Astrocyte (in vitro differentiated cells and primary cell): ENCODE measurements at regions not wholly inside any gene's neighbourhood (a gene's known extent, or its start where the extent isn't known, plus 50 kb on each side); places are given as distances from the start of the nearest gene placed in this dataset.

Source experiments
- DNase-seq: peaks from one replicate; pipeline ENCODE4 v3.0.0-alpha.2; 2010; ENCODE audit warnings: low read depth
- FAIRE-seq: peaks from 2 replicates; lab custom pipeline; 2011; peaks lifted over from hg19 to GRCh38; lab: Jason Lieb, UNC
- H2AFZ ChIP-seq: 2 replicates; pipeline ENCODE4 v1.6.0; 2012; ENCODE audit warnings: low read depth, low read length, inconsistent platforms
- H3K27ac ChIP-seq: 2 replicates; pipeline ENCODE4 v1.5.1; 2011; ENCODE audit warnings: low read depth, low read length, inconsistent platforms
- H3K27me3 ChIP-seq: 2 replicates; pipeline ENCODE4 v1.6.0; 2011; ENCODE audit warnings: low read length, inconsistent platforms; ENCODE audit not compliant: insufficient read depth
- H3K36me3 ChIP-seq: 2 replicates; pipeline ENCODE4 v1.5.1; 2011; ENCODE audit warnings: low read length, inconsistent platforms; ENCODE audit not compliant: insufficient read depth
- H3K4me1 ChIP-seq: 2 replicates; pipeline ENCODE4 v1.5.1; 2011; ENCODE audit warnings: low read length, inconsistent platforms; ENCODE audit not compliant: insufficient read depth
- H3K4me2 ChIP-seq: 2 replicates; pipeline ENCODE4 v1.6.0; 2012; ENCODE audit warnings: low read length, inconsistent platforms
- H3K4me3 ChIP-seq: 2 replicates; pipeline ENCODE4 v1.5.1; 2011; ENCODE audit warnings: low read depth, mild to moderate bottlenecking, low read length, inconsistent platforms; ENCODE audit not compliant: insufficient read depth
- H3K79me2 ChIP-seq: 2 replicates; pipeline ENCODE4 v1.6.0; 2012; ENCODE audit warnings: mild to moderate bottlenecking, low read length, inconsistent platforms; ENCODE audit not compliant: insufficient read depth
- H3K9ac ChIP-seq: 2 replicates; pipeline ENCODE4 v1.6.0; 2012; ENCODE audit warnings: mild to moderate bottlenecking, low read length, inconsistent platforms
- H3K9me3 ChIP-seq: 2 replicates; pipeline ENCODE4 v1.5.1; 2012; ENCODE audit warnings: low read depth, mild to moderate bottlenecking, low read length, inconsistent platforms; ENCODE audit not compliant: insufficient read depth
- H4K20me1 ChIP-seq: 2 replicates; pipeline ENCODE4 v1.6.0; 2012; ENCODE audit warnings: low read length, inconsistent platforms; ENCODE audit not compliant: insufficient read depth
- H3K27ac Mint-ChIP-seq: one replicate; pipeline ENCODE4 v1.8.0; 2021; ENCODE audit warnings: mild to moderate bottlenecking, mixed read lengths; ENCODE audit not compliant: unreplicated experiment
- H3K27me3 Mint-ChIP-seq: one replicate; pipeline ENCODE4 v1.8.0; 2021; ENCODE audit warnings: low read depth, mixed read lengths; ENCODE audit not compliant: unreplicated experiment
- H3K36me3 Mint-ChIP-seq: one replicate; pipeline ENCODE4 v1.8.0; 2021; ENCODE audit warnings: low read depth, mixed read lengths; ENCODE audit not compliant: unreplicated experiment
- H3K4me1 Mint-ChIP-seq: one replicate; pipeline ENCODE4 v1.8.0; 2021; ENCODE audit warnings: low read depth, mixed read lengths; ENCODE audit not compliant: unreplicated experiment
- H3K4me3 Mint-ChIP-seq: one replicate; pipeline ENCODE4 v1.8.0; 2021; ENCODE audit warnings: mild to moderate bottlenecking, moderate library complexity, mixed read lengths; ENCODE audit not compliant: unreplicated experiment
- H3K9me3 Mint-ChIP-seq: one replicate; pipeline ENCODE4 v1.8.0; 2021; ENCODE audit warnings: mild to moderate bottlenecking, mixed read lengths; ENCODE audit not compliant: unreplicated experiment
- EZH2 ChIP-seq: IDR thresholded peaks from 2 replicates; pipeline ENCODE4 v1.6.1; 2012; ENCODE audit warnings: mild to moderate bottlenecking, low read length, inconsistent platforms; ENCODE audit not compliant: insufficient read depth
- TF ChIP-seq, protein P1 (sequence below): IDR thresholded peaks from 2 replicates; pipeline ENCODE4 v1.5.1; 2011; ENCODE audit warnings: low read depth, mild to moderate bottlenecking, inconsistent platforms, low read length, moderate library complexity; ENCODE audit not compliant: insufficient read depth

DNA sequence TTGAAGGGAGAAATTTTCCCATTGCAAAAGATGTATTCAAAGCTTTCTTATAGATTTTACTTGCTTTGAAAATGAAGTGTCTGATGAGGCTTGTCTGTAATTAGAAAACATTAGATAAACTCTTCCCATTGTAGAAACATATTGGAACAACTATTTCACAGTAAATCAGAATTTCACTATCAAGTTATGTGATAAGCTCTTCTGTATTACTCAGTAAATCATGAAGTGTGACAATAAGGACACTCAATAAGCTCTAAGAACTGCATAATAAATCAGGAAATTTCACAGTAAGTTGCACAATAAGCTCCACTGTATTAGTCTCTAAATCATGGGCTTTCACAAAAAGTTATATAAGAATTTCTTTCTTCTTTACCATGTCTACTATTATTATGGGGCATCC, 1546.6 kb downstream of the SLITRK5 start:
- H3K36me3 ChIP-seq, result no peaks in the 10 kb centered on the region
- no peak for FAIRE-seq

DNA sequence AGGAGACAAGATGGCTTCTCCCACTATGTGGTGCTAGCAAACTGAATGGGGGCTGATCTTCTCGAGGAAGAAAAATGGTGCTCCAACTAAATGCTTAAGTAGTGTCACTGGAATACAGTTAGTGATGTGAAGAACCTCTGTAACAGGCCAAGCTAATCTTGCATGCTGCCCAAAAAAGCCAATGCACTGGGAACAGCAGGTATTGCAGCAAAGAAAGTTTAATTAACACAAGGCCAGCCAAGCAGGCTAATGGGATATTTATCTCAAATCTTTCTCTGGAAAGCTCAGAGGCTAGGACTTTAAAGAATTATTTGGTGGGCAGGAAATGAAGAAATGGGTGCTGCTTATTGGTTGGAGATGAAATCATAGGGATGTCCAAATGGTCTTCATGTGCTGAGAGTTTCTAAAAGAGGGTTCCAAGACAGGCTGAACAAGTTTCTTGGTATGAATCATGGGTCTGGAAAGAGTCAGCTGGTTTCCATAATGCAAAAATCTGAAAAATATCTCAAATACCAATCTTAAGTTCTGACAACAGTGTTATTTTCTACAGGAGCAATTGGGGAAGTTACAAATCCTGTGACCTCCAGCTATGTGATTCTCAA, 1550.5 kb downstream of the SLITRK5 start:
- Histone ChIP-seq H3K27ac (no peak overlapping the region), H3K9me3 (peaks cover 5% of the 10 kb centered on the region), H3K4me1 (no peaks in the 10 kb centered on the region), H3K36me3 (no peaks in the 10 kb centered on the region), H4K20me1 (no peaks in the 10 kb centered on the region), H3K27me3 (no peaks in the 10 kb centered on the region), H2AFZ (no peak overlapping the region), H3K4me3 (no peak overlapping the region), H3K9ac (no peak overlapping the region), H3K79me2 (no peaks in the 10 kb centered on the region), H3K4me2 (no peak overlapping the region)
- FAIRE-seq (no peak), DNase-seq (no peak)
- no peaks in the 10 kb centered on the region for H3K27me3 Mint-ChIP-seq
- H3K4me1 Mint-ChIP-seq, result no peaks in the 10 kb centered on the region
- no peak overlapping the region for H3K4me3 Mint-ChIP-seq
- no peaks in the 10 kb centered on the region for H3K36me3 Mint-ChIP-seq
- TF ChIP-seq, protein P1, sequence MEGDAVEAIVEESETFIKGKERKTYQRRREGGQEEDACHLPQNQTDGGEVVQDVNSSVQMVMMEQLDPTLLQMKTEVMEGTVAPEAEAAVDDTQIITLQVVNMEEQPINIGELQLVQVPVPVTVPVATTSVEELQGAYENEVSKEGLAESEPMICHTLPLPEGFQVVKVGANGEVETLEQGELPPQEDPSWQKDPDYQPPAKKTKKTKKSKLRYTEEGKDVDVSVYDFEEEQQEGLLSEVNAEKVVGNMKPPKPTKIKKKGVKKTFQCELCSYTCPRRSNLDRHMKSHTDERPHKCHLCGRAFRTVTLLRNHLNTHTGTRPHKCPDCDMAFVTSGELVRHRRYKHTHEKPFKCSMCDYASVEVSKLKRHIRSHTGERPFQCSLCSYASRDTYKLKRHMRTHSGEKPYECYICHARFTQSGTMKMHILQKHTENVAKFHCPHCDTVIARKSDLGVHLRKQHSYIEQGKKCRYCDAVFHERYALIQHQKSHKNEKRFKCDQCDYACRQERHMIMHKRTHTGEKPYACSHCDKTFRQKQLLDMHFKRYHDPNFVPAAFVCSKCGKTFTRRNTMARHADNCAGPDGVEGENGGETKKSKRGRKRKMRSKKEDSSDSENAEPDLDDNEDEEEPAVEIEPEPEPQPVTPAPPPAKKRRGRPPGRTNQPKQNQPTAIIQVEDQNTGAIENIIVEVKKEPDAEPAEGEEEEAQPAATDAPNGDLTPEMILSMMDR, result no peak
- TF ChIP-seq EZH2, result no peak
- no peaks in the 10 kb centered on the region for H3K9me3 Mint-ChIP-seq
- H3K27ac Mint-ChIP-seq, result no peak overlapping the region

More for the DNA sequence above, 1546.6 kb downstream of the SLITRK5 start:
- Mint-ChIP-seq H3K9me3 (no peaks in the 10 kb centered on the region), H3K27me3 (no peaks in the 10 kb centered on the region), H3K36me3 (no peaks in the 10 kb centered on the region), H3K4me3 (no peak overlapping the region), H3K4me1 (no peaks in the 10 kb centered on the region), H3K27ac (no peak overlapping the region)
- Histone ChIP-seq H3K27me3 (no peaks in the 10 kb centered on the region), H3K9me3 (peaks cover 5% of the 10 kb centered on the region), H3K9ac (no peak overlapping the region), H3K4me2 (no peak overlapping the region), H3K79me2 (no peaks in the 10 kb centered on the region), H2AFZ (no peak overlapping the region), H4K20me1 (no peaks in the 10 kb centered on the region), H3K4me1 (no peaks in the 10 kb centered on the region), H3K4me3 (no peak overlapping the region), H3K27ac (no peak overlapping the region)
- TF ChIP-seq, protein P1, result no peak
- no peak for TF ChIP-seq EZH2
- no peak for DNase-seq

DNA sequence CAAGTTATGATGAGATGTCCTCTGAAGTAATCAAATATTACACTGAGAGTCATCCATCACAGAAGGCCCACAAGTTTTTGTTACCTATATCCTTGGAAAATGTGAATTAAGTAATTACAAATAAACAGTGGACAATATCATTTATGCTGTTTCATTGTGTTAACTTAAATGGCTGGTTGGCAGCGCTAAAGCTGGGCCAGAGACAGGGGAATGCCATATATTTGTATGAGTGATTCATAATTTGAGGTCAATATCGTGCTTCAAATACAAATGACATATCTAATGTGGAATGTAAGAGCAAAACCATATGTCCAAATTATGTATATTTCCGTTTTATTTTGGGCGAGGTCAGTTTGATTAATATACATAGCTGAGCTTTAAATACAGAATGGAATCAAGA, 1556.2 kb downstream of the SLITRK5 start:
- Histone ChIP-seq H3K9me3 (no peaks in the 10 kb centered on the region), H3K27me3 (no peaks in the 10 kb centered on the region), H3K4me2 (no peak overlapping the region), H3K9ac (no peak overlapping the region), H3K27ac (no peak overlapping the region), H3K79me2 (no peaks in the 10 kb centered on the region), H3K36me3 (no peaks in the 10 kb centered on the region), H4K20me1 (no peaks in the 10 kb centered on the region), H3K4me1 (no peaks in the 10 kb centered on the region), H2AFZ (no peak overlapping the region), H3K4me3 (no peak overlapping the region)
- no peak for TF ChIP-seq EZH2
- TF ChIP-seq, protein P1, result no peak
- H3K27ac Mint-ChIP-seq, result no peak overlapping the region
- H3K27me3 Mint-ChIP-seq, result no peaks in the 10 kb centered on the region
- no peaks in the 10 kb centered on the region for H3K36me3 Mint-ChIP-seq
- no peaks in the 10 kb centered on the region for H3K4me1 Mint-ChIP-seq
- no peaks in the 10 kb centered on the region for H3K9me3 Mint-ChIP-seq
- DNase-seq, result peak; percentile 23
- FAIRE-seq, result no peak
- no peak overlapping the region for H3K4me3 Mint-ChIP-seq
